ENCODE measurements at regions not wholly inside any gene's neighbourhood (a gene's known extent, or its start where the extent isn't known, plus 50 kb on each side); places are given as distances from the start of the nearest gene placed in this dataset.

- no peak for DNase-seq
These were observed 175.4 kb upstream of the LPP start for GRCh38 chr3:187978433-187979011.

- no peak for DNase-seq
These were observed 174.4 kb upstream of the LPP start for GRCh38 chr3:187979564-187979963.

- no peak for DNase-seq
These were observed 173.1 kb upstream of the LPP start for GRCh38 chr3:187980861-187981260.

- DNase-seq: no peak
These were observed 171.8 kb upstream of the LPP start for GRCh38 chr3:187982142-187982541.

- DNase-seq: no peak
These were observed 170.4 kb upstream of the LPP start for GRCh38 chr3:187983484-187984124.

- no peak for DNase-seq
These were observed 168.3 kb upstream of the LPP start for GRCh38 chr3:187985647-187986046.

GRCh38 chr3:187986514-187986934 is 167.4 kb upstream of the LPP start:
- no peak for DNase-seq

GRCh38 chr3:187987187-187987586 is 166.8 kb upstream of the LPP start:
- no peak for DNase-seq

GRCh38 chr3:187987924-187988323 is 166.0 kb upstream of the LPP start:
- no peak for DNase-seq

GRCh38 chr3:187989575-187990153 is 164.3 kb upstream of the LPP start:
- peak; percentile 87 to 92 for DNase-seq

GRCh38 chr3:187992609-187993008 is 161.3 kb upstream of the LPP start:
- DNase-seq: no peak

GRCh38 chr3:187994221-187995042 is 159.5 kb upstream of the LPP start:
- DNase-seq: no peak

GRCh38 chr3:187995043-187995400 is 158.9 kb upstream of the LPP start:
- no peak for DNase-seq

GRCh38 chr3:187995667-187996066 is 158.3 kb upstream of the LPP start:
- DNase-seq: no peak

- DNase-seq: no peak
These were observed 157.3 kb upstream of the LPP start for GRCh38 chr3:187996609-187997008.

- no peak for DNase-seq
These were observed 156.5 kb upstream of the LPP start for GRCh38 chr3:187997490-187997889.

- no peak for DNase-seq
These were observed 155.9 kb upstream of the LPP start for GRCh38 chr3:187997946-187998561.

GRCh38 chr3:187998611-187999010 is 155.3 kb upstream of the LPP start:
- no peak for DNase-seq

- no peak for DNase-seq
These were observed 154.1 kb upstream of the LPP start for GRCh38 chr3:187999821-188000220.

GRCh38 chr3:188000361-188000861 is 153.5 kb upstream of the LPP start:
- no peak for DNase-seq

- DNase-seq: no peak
These were observed 152.9 kb upstream of the LPP start for GRCh38 chr3:188001093-188001492.

- DNase-seq: no peak
These were observed 152.0 kb upstream of the LPP start for GRCh38 chr3:188001926-188002325.

- DNase-seq: no peak
These were observed 151.3 kb upstream of the LPP start for GRCh38 chr3:188002626-188003138.

All from NCI-H526 (cell line).